ENCODE measurements at regions not wholly inside any gene's neighbourhood (a gene's known extent, or its start where the extent isn't known, plus 50 kb on each side); places are given as distances from the start of the nearest gene placed in this dataset.

GRCh38 chr20:23272176-23273029, 78.2 kb upstream of the NXT1 start:
- Histone ChIP-seq H3K9ac (replicated peaks; ENCODE audit: extremely low read depth, insufficient read depth, low read length) (no peak overlapping the region), H3K9me1 (replicated peaks; ENCODE audit: control insufficient read depth, extremely low read depth, insufficient read depth, low read length) (no peaks in the 10 kb centered on the region), H3K9me3 (replicated peaks; ENCODE audit: control insufficient read depth, insufficient read depth, low read length) (no peaks in the 10 kb centered on the region), H3K36me3 (ENCODE audit: control insufficient read depth in 2 of 2, extremely low read depth in 1 of 2, insufficient read depth in 2 of 2, low read length in 2 of 2) (no peaks in the 10 kb centered on the region), H3K4me1 (ENCODE audit: control insufficient read depth, extremely low read depth, insufficient read depth, low read length) (peaks cover 17% of the 10 kb centered on the region), H4K20me1 (replicated peaks; ENCODE audit: control insufficient read depth, extremely low read depth, insufficient read depth, low read length) (no peaks in the 10 kb centered on the region), H3K27ac (ENCODE audit: insufficient read depth, low read depth, low read length) (no peak overlapping the region), H3K79me2 (ENCODE audit: control insufficient read depth, insufficient read depth, low read length) (no peaks in the 10 kb centered on the region), H2AFZ (ENCODE audit: low read depth, low read length) (no peak overlapping the region), H3K27me3 (ENCODE audit: control insufficient read depth in 2 of 2, insufficient read depth in 2 of 2, low read length in 2 of 2) (peaks cover 0 to 2% of the 10 kb centered on the region in 2 experiments), H3K4me2 (ENCODE audit: insufficient read depth, low read length) (no peak overlapping the region), H3K4me3 (replicated peaks in 1 of 3; ENCODE audit: insufficient read depth in 1 of 3, low read depth in 1 of 3, low read length in 3 of 3) (no peak overlapping the region)
- FAIRE-seq (no peak), DNase-seq (ENCODE audit: low read depth, low spot score) (no peak)
- TF ChIP-seq GATA2 (IDR thresholded peaks at IDR 0.05; ENCODE audit: insufficient read depth, insufficient read length, low read depth, low read length) (no peak), JUN (IDR thresholded peaks at IDR 0.05; ENCODE audit: borderline replicate concordance, insufficient read depth, insufficient read length, low read depth) (no peak), POLR2A (IDR thresholded peaks at IDR 0.05; ENCODE audit: low read depth, low read length) (no peak), POLR2AphosphoS5 (IDR thresholded peaks at IDR 0.05; ENCODE audit: insufficient read depth, low read depth, low read length) (no peak), MYC (IDR thresholded peaks at IDR 0.05; ENCODE audit: low read depth, low read length) (no peak), MAX (IDR thresholded peaks at IDR 0.05; ENCODE audit: insufficient read depth, insufficient read length) (no peak), FOS (IDR thresholded peaks at IDR 0.05; ENCODE audit: borderline replicate concordance, insufficient read depth, low read length) (no peak), CTCF (IDR thresholded peaks at IDR 0.05; ENCODE audit: extremely low read depth in 1 of 2, insufficient read depth in 1 of 2, low read depth in 1 of 2, low read length in 2 of 2) (no peak), EZH2 (IDR thresholded peaks at IDR 0.05; ENCODE audit: borderline replicate concordance, low read depth, low read length, severe bottlenecking) (no peak)
- intact Hi-C loops (cut with micrococcal nuclease) = no loop called here
- no TSS peak for BruUV-seq (replicated peaks)
- POLR2A ChIA-PET = no interaction called here
- CTCF ChIA-PET = interaction anchor here (0.7 to 1.0 kb wide), 2 partner anchors 14 to 26 kb away, joined by 3 to 4 read pairs; no protein-coding TSS in a partner anchor
- dilution Hi-C loops (cut with MboI; ENCODE audit: extremely low pct_ligation_motif_present, low sequenced_read_pairs) = no loop called here

Data from endothelial cell of umbilical vein (primary cell).